HEK293T (cell line): ENCODE measurements at regions not wholly inside any gene's neighbourhood (a gene's known extent, or its start where the extent isn't known, plus 50 kb on each side); places are given as distances from the start of the nearest gene placed in this dataset.

Experiments
- BHLHE40 ChIP-seq: fragments of 450-650 bp; IDR thresholded peaks from 2 replicates; pipeline ENCODE4 v1.6.1; 2016; ENCODE audit warnings: mild to moderate bottlenecking, moderate library complexity, borderline replicate concordance
- FOXA1 ChIP-seq: fragments of 450-650 bp; IDR thresholded peaks from 2 replicates; pipeline ENCODE4 v1.6.1; 2016; ENCODE audit warnings: mild to moderate bottlenecking
- FOXM1 ChIP-seq: fragments of 450-650 bp; IDR thresholded peaks from 2 replicates; pipeline ENCODE4 v1.6.1; 2017; ENCODE audit warnings: mild to moderate bottlenecking, borderline replicate concordance
- HDGF ChIP-seq: fragments of 450-650 bp; IDR thresholded peaks from 2 replicates; pipeline ENCODE4 v1.6.1; 2017; ENCODE audit warnings: antibody characterized with exemption, borderline replicate concordance
- SUZ12 ChIP-seq: fragments of 450-650 bp; IDR thresholded peaks from 2 replicates; pipeline ENCODE4 v1.6.1; 2016; ENCODE audit warnings: mild to moderate bottlenecking

DNA sequence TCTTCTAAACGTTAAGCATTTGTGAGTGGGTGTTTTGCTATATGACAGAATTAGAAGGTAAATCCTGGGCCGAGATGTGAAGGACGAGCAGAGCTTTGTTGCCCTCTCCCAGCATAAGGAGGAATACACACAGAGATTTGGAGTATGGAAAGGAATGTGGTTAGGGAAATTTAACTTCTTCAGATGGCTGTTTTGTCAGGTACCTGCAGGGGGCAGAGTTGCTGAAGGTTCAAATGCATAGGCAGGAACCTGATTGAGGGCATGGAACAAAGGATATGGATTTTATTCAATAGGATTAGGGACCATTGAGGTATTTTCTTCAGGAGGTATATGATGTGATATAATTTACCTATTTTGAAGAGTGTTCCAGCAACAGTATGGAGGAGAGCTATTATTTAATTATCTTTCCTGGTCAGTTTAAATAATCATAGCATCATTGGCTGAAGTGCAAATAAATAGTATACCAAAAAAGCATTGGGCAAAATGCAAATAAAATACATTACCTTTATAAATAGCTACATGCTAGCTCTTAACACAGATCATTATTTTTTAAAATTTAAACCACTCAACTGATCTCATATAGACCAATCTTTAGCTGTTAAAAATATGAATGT lies 143.6 kb downstream of the SLIT2 start:
- no peak for TF ChIP-seq SUZ12
- no peak for TF ChIP-seq HDGF
- TF ChIP-seq BHLHE40 = no peak
- TF ChIP-seq FOXA1 = no peak
- TF ChIP-seq FOXM1 = no peak
